ENCODE measurements at regions not wholly inside any gene's neighbourhood (a gene's known extent, or its start where the extent isn't known, plus 50 kb on each side); places are given as distances from the start of the nearest gene placed in this dataset.

DNA sequence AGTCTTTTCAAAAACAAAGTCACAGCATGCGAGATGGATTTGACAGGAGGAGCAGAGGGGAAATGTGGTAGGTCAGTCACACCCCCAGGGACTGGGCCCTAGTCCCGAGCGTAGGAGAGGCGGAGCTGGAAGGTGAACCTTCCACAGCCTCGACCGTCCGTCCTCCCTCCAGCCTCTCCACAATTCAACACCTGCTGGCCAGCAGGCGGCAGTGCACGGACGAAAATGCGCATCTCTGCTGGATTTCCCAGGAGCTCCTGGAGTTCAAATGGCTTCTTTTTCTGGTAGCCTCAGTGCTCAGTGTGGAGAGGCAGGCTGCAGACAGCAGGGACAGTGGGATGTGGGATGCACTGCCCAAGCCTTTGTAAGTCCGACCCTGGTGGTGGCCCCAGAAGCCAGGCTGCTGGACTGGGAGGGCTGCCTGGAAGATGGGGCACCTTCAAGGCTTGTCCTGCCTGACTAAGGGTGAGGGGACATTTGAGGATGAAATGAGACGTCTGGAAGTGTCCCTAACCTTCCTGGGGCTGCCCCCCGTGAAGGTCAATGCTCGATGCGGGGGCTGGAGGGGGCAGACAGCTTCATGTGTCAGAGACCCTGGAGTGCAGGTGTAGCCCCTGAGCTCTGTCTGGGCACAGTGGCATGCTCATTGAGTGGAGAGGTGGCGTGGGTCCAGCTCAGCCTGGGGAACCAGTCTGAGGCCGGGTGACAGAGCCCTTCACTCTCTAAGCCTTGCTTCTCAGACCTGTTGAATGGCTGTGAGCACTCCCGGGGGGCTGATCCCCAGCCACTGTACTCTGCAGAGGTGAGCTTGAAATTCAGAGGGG lies 189.5 kb downstream of the TFCP2L1 start:
- intact Hi-C loops (cut with micrococcal nuclease; ENCODE audit: unreplicated experiment), result loop anchor here (2.0 kb wide), 2 partner anchors 227 to 261 kb away; no protein-coding TSS in a partner anchor
- FAIRE-seq (no peak), ATAC-seq (peak; percentile 86), DNase-seq (ENCODE audit: low read depth, low spot score) (no peak)
- TF ChIP-seq ZBED1 (IDR thresholded peaks at IDR 0.05; ENCODE audit: borderline replicate concordance) (no peak), YBX1 (IDR thresholded peaks at IDR 0.05) (no peak), BRCA1 (IDR thresholded peaks at IDR 0.05; ENCODE audit: low read depth, low read length) (no peak), RAD21 (IDR thresholded peaks at IDR 0.05; ENCODE audit: insufficient read depth, low read depth, low read length) (peak; percentile 58), NBN (IDR thresholded peaks at IDR 0.05) (no peak), CEBPB (IDR thresholded peaks at IDR 0.05; ENCODE audit: borderline replicate concordance in 1 of 2, low read depth in 2 of 2, low read length in 2 of 2) (no peak), MTA3 (IDR thresholded peaks at IDR 0.05; ENCODE audit: borderline replicate concordance, low read length) (no peak), CREB1 (IDR thresholded peaks at IDR 0.05; ENCODE audit: low read depth) (no peak), SMC3 (IDR thresholded peaks at IDR 0.05; ENCODE audit: borderline replicate concordance, low read length) (peak; percentile 32; the same call in 1 of the 2 replicates), KAT2A (conservative IDR thresholded peaks at IDR 0.05; ENCODE audit: control insufficient read depth, low read depth, low read length) (no peak), BHLHE40 (IDR thresholded peaks at IDR 0.05; ENCODE audit: borderline replicate concordance in 1 of 2, low read depth in 2 of 2, low read length in 1 of 2) (no peak)
- TF ChIP-seq, protein P1, sequence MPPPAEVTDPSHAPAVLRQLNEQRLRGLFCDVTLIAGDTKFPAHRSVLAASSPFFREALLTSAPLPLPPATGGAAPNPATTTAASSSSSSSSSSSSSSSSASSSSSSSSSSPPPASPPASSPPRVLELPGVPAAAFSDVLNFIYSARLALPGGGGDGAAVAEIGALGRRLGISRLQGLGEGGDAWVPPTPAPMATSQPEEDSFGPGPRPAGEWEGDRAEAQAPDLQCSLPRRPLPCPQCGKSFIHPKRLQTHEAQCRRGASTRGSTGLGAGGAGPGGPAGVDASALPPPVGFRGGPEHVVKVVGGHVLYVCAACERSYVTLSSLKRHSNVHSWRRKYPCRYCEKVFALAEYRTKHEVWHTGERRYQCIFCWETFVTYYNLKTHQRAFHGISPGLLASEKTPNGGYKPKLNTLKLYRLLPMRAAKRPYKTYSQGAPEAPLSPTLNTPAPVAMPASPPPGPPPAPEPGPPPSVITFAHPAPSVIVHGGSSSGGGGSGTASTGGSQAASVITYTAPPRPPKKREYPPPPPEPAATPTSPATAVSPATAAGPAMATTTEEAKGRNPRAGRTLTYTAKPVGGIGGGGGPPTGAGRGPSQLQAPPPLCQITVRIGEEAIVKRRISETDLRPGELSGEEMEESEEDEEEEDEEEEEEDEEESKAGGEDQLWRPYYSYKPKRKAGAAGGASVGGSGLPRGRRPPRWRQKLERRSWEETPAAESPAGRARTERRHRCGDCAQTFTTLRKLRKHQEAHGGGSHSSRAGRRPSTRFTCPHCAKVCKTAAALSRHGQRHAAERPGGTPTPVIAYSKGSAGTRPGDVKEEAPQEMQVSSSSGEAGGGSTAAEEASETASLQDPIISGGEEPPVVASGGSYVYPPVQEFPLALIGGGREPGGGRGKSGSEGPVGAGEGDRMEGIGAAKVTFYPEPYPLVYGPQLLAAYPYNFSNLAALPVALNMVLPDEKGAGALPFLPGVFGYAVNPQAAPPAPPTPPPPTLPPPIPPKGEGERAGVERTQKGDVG (CRISPR knock-in tag; IDR thresholded peaks at IDR 0.05), result no peak
- TF ChIP-seq, protein P2, sequence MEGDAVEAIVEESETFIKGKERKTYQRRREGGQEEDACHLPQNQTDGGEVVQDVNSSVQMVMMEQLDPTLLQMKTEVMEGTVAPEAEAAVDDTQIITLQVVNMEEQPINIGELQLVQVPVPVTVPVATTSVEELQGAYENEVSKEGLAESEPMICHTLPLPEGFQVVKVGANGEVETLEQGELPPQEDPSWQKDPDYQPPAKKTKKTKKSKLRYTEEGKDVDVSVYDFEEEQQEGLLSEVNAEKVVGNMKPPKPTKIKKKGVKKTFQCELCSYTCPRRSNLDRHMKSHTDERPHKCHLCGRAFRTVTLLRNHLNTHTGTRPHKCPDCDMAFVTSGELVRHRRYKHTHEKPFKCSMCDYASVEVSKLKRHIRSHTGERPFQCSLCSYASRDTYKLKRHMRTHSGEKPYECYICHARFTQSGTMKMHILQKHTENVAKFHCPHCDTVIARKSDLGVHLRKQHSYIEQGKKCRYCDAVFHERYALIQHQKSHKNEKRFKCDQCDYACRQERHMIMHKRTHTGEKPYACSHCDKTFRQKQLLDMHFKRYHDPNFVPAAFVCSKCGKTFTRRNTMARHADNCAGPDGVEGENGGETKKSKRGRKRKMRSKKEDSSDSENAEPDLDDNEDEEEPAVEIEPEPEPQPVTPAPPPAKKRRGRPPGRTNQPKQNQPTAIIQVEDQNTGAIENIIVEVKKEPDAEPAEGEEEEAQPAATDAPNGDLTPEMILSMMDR (IDR thresholded peaks at IDR 0.05 in 2 of 3, conservative IDR thresholded peaks at IDR 0.05 in 1 of 3; ENCODE audit: control insufficient read depth in 2 of 3, extremely low read depth in 1 of 3, insufficient read depth in 1 of 3, low read depth in 3 of 3, low read length in 3 of 3), result peak; percentile 62 to 69 (median 65)
- Histone ChIP-seq H3K36me3 (ENCODE audit: control insufficient read depth in 2 of 2, insufficient read depth in 2 of 2, low read length in 1 of 2) (no peaks in the 10 kb centered on the region), H4K20me1 (ENCODE audit: control insufficient read depth, insufficient read depth) (no peaks in the 10 kb centered on the region), H3K4me1 (ENCODE audit: control insufficient read depth, insufficient read depth, low read length) (no peaks in the 10 kb centered on the region), H3K27me3 (replicated peaks in 1 of 2; ENCODE audit: control insufficient read depth in 2 of 2, insufficient read depth in 2 of 2, low read length in 1 of 2) (peaks cover 1 to 2% of the 10 kb centered on the region in 2 experiments; a peak in 2 of 4 replicates), H3K4me3 (no peak overlapping the region), H3K27ac (ENCODE audit: control insufficient read depth, insufficient read depth) (no peak overlapping the region), H3K9ac (ENCODE audit: control insufficient read depth, insufficient read depth, low read length) (no peak overlapping the region), H3K4me2 (ENCODE audit: control insufficient read depth, insufficient read depth) (no peak overlapping the region), H3K79me2 (ENCODE audit: control insufficient read depth, insufficient read depth, low read length) (no peaks in the 10 kb centered on the region), H2AFZ (ENCODE audit: control insufficient read depth, low read depth, low read length) (no peak overlapping the region), H3K9me3 (replicated peaks; ENCODE audit: control insufficient read depth, insufficient read depth, low read length) (no peaks in the 10 kb centered on the region)
- in situ Hi-C loops (cut with MboI), result loop anchor here (25.0 kb wide), 1 partner anchor 617 kb away; no protein-coding TSS in a partner anchor
- CTCF ChIA-PET, result interaction anchor here (0.8 to 5.0 kb wide), 5 partner anchors 10 to 623 kb away, joined by 3 to 28 read pairs (median 4); no protein-coding TSS in a partner anchor
- SMC1A ChIA-PET (ENCODE audit: uncharacterized antibody, unreplicated experiment), result no interaction called here
- RAD21 ChIA-PET (ENCODE audit: unreplicated experiment), result interaction anchor here (0.8 to 1.0 kb wide), 2 partner anchors 260 to 716 kb away, joined by 3 to 4 read pairs; no protein-coding TSS in a partner anchor
- POLR2A ChIA-PET, result interaction anchor here (0.5 kb wide), 1 partner anchor 662 kb away, joined by 3 read pairs; no protein-coding TSS in a partner anchor
- WGBS (ENCODE audit: insufficient coverage, insufficient replicate concordance, low lambda C conversion rate, missing lambda C conversion rate), result 14% methylated on average over 19 of the region's 19 CpGs
- no TSS peak for BruUV-seq (replicated peaks)
